ENCODE measurements at regions not wholly inside any gene's neighbourhood (a gene's known extent, or its start where the extent isn't known, plus 50 kb on each side); places are given as distances from the start of the nearest gene placed in this dataset.

GRCh38 chr15:67892559-67893377 is 52.9 kb upstream of the RNU6-1 start:
- DNase-seq, result no peak
- no peak for ATAC-seq (ENCODE audit: poor library complexity)
- intact Hi-C loops (cut with DNase I), result no loop called here

- intact Hi-C loops (cut with DNase I), result no loop called here
- no peak for DNase-seq
Observed at GRCh38 chr15:67895237-67895636, 55.4 kb upstream of the RNU6-1 start.

GRCh38 chr15:67897646-67898339 is 57.9 kb upstream of the RNU6-1 start:
- DNase-seq (no peak), ATAC-seq (ENCODE audit: poor library complexity) (peak; percentile 48)
- intact Hi-C loops (cut with DNase I), result no loop called here

More at GRCh38 chr15:67895237-67895636, 55.4 kb upstream of the RNU6-1 start:
- ATAC-seq (ENCODE audit: poor library complexity), result no peak

- ATAC-seq (ENCODE audit: poor library complexity) (no peak), DNase-seq (no peak)
- intact Hi-C loops (cut with DNase I), result no loop called here
Observed at GRCh38 chr15:67899596-67900283, 59.9 kb upstream of the RNU6-1 start.

- DNase-seq (no peak), ATAC-seq (ENCODE audit: poor library complexity) (no peak)
- intact Hi-C loops (cut with DNase I), result no loop called here
Observed at GRCh38 chr15:67900621-67901147, 60.8 kb upstream of the RNU6-1 start.

- ATAC-seq (ENCODE audit: poor library complexity) (no peak), DNase-seq (no peak)
- intact Hi-C loops (cut with DNase I), result no loop called here
Observed at GRCh38 chr15:67901922-67902321, 62.1 kb upstream of the RNU6-1 start.

GRCh38 chr15:67902579-67903009 is 62.7 kb upstream of the RNU6-1 start:
- DNase-seq, result no peak
- intact Hi-C loops (cut with DNase I), result no loop called here
- ATAC-seq (ENCODE audit: poor library complexity), result no peak

- DNase-seq (no peak), ATAC-seq (ENCODE audit: poor library complexity) (no peak)
- intact Hi-C loops (cut with DNase I), result no loop called here
Observed at GRCh38 chr15:67903708-67904107, 63.9 kb upstream of the RNU6-1 start.

GRCh38 chr15:67905628-67906027 is 65.8 kb upstream of the RNU6-1 start:
- intact Hi-C loops (cut with DNase I), result no loop called here
- DNase-seq (no peak), ATAC-seq (ENCODE audit: poor library complexity) (no peak)

GRCh38 chr15:67906382-67906781 is 66.5 kb upstream of the RNU6-1 start:
- intact Hi-C loops (cut with DNase I), result no loop called here
- no peak for DNase-seq
- ATAC-seq (ENCODE audit: poor library complexity), result peak; percentile 39

GRCh38 chr15:67907184-67907723 is 67.4 kb upstream of the RNU6-1 start:
- intact Hi-C loops (cut with DNase I), result no loop called here
- DNase-seq, result no peak
- ATAC-seq (ENCODE audit: poor library complexity), result peak; percentile 78

GRCh38 chr15:67908756-67909155 is 68.9 kb upstream of the RNU6-1 start:
- DNase-seq (no peak), ATAC-seq (ENCODE audit: poor library complexity) (no peak)
- intact Hi-C loops (cut with DNase I), result no loop called here

GRCh38 chr15:67911727-67912126 is 71.9 kb upstream of the RNU6-1 start:
- ATAC-seq (ENCODE audit: poor library complexity), result no peak
- intact Hi-C loops (cut with DNase I), result no loop called here

GRCh38 chr15:67914028-67914427 is 74.2 kb upstream of the RNU6-1 start:
- ATAC-seq (ENCODE audit: poor library complexity) (no peak), DNase-seq (no peak)
- intact Hi-C loops (cut with DNase I), result no loop called here

More at GRCh38 chr15:67911727-67912126, 71.9 kb upstream of the RNU6-1 start:
- no peak for DNase-seq

GRCh38 chr15:67914537-67915460 is 75.0 kb upstream of the RNU6-1 start:
- ATAC-seq (ENCODE audit: poor library complexity) (peak; percentile 84), DNase-seq (peak; percentile 78)
- intact Hi-C loops (cut with DNase I), result no loop called here

- intact Hi-C loops (cut with DNase I), result no loop called here
- ATAC-seq (ENCODE audit: poor library complexity), result peak; percentile 69
- peak; percentile 69 for DNase-seq
Observed at GRCh38 chr15:67915461-67916374, 75.9 kb upstream of the RNU6-1 start.

GRCh38 chr15:67916565-67916964 is 76.7 kb upstream of the RNU6-1 start:
- ATAC-seq (ENCODE audit: poor library complexity) (no peak), DNase-seq (no peak)
- intact Hi-C loops (cut with DNase I), result no loop called here

Data from Right ventricle myocardium superior (tissue), 1 donor.